IPS-18a (cell line): ENCODE measurements at regions not wholly inside any gene's neighbourhood (a gene's known extent, or its start where the extent isn't known, plus 50 kb on each side); places are given as distances from the start of the nearest gene placed in this dataset.

ENCODE experiments used
- H3K27ac ChIP-seq: one replicate; pipeline ENCODE4 v1.5.1; 2013; ENCODE audit warnings: low read length
- H3K27me3 ChIP-seq: one replicate; pipeline ENCODE4 v1.6.1; 2013; ENCODE audit warnings: mild to moderate bottlenecking, low read length; ENCODE audit not compliant: control insufficient read depth, insufficient read depth
- H3K36me3 ChIP-seq: one replicate; pipeline ENCODE4 v1.6.1; 2013; ENCODE audit warnings: low read depth, low read length; ENCODE audit not compliant: control insufficient read depth
- H3K4me1 ChIP-seq: one replicate; pipeline ENCODE4 v1.6.1; 2013; ENCODE audit warnings: low read depth, low read length; ENCODE audit not compliant: control insufficient read depth
- H3K4me3 ChIP-seq: one replicate; pipeline ENCODE4 v1.5.1; 2013; ENCODE audit warnings: low read length
- H3K9ac ChIP-seq: one replicate; pipeline ENCODE4 v1.6.1; 2013; ENCODE audit warnings: mild to moderate bottlenecking, low read length, moderate library complexity
- H3K9me3 ChIP-seq: one replicate; pipeline ENCODE4 v1.6.1; 2013; ENCODE audit warnings: low read depth, low read length; ENCODE audit not compliant: control insufficient read depth

DNA sequence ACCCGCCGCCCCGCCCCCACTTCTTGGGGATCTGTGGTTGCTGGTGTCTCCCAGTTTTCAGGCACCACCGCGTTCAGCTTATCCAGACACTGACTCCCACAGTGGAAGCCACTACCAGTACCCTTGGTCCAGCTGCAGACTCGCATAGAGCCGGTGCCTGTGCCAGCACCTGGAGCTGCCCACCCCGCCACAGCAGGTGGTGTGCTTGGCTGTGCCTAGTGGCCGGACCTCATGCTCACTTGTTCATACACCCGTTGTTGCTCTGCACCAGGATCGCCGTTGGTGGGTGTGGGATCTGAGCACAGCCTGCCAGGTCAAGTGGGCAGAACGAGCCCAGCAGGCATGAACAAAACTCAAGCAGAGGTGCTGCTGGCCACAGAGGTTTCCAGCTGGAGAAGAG lies 673.2 kb downstream of the RERGL start:
- H3K27ac ChIP-seq: no peak overlapping the region
- H3K27me3 ChIP-seq: no peaks in the 10 kb centered on the region
- H3K4me1 ChIP-seq: no peaks in the 10 kb centered on the region
- H3K4me3 ChIP-seq: no peak overlapping the region
- no peaks in the 10 kb centered on the region for H3K36me3 ChIP-seq
- no peaks in the 10 kb centered on the region for H3K9me3 ChIP-seq
- no peak overlapping the region for H3K9ac ChIP-seq

DNA sequence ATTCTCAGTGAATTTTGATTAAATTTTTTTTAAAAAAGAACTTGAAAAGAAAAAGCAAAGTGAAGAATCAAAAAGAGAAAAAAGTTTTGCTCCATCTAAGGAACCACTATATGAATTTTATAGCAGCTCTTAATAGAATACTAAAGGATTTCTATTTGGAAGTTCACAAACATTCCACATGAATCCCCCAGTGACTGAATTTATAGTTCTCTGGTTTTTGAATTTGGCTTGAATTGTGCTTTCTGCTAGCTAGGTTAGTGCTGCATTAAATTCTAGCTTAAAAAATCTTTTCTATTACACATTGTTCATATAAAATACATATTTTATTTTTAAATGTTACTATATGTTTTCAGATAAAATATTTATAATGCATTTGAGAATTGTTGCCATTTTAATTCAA lies 675.4 kb downstream of the RERGL start:
- H3K4me3 ChIP-seq: no peak overlapping the region
- H3K27me3 ChIP-seq: no peaks in the 10 kb centered on the region
- no peak overlapping the region for H3K9ac ChIP-seq
- no peaks in the 10 kb centered on the region for H3K36me3 ChIP-seq
- H3K27ac ChIP-seq: no peak overlapping the region
- no peaks in the 10 kb centered on the region for H3K4me1 ChIP-seq
- H3K9me3 ChIP-seq: no peaks in the 10 kb centered on the region

GRCh38 chr12:17411662-17412061 lies 678.3 kb downstream of the RERGL start:
- H3K36me3 ChIP-seq: no peaks in the 10 kb centered on the region
- H3K4me3 ChIP-seq: no peak overlapping the region
- H3K9ac ChIP-seq: no peak overlapping the region
- no peaks in the 10 kb centered on the region for H3K9me3 ChIP-seq
- H3K27ac ChIP-seq: no peak overlapping the region
- H3K4me1 ChIP-seq: no peaks in the 10 kb centered on the region
- no peaks in the 10 kb centered on the region for H3K27me3 ChIP-seq

GRCh38 chr12:17388679-17389078 lies 701.3 kb downstream of the RERGL start:
- Histone ChIP-seq H3K9ac (no peak overlapping the region), H3K9me3 (no peaks in the 10 kb centered on the region), H3K27me3 (no peaks in the 10 kb centered on the region), H3K27ac (no peak overlapping the region), H3K4me1 (no peaks in the 10 kb centered on the region), H3K4me3 (no peak overlapping the region), H3K36me3 (no peaks in the 10 kb centered on the region)

DNA sequence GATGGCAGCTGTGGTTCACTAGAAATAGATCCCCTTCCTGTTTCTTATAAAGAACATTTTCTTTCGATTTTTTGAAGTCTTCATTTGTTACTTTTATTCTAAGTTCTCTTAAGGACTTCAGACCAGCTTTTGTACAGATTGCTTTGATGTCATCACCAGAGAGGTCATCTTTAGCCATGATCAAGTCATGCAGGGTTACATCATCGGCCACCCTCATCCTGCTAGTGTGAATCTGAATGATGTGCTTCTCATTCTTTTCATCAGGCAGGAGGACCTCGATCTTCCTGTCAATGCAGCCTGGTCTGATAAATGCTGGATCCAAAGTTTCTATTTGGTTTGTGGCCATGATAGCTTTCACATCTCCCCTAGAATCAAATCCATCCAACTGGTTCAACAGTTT lies 706.7 kb downstream of the RERGL start:
- H3K9me3 ChIP-seq: no peaks in the 10 kb centered on the region
- no peaks in the 10 kb centered on the region for H3K27me3 ChIP-seq
- H3K4me3 ChIP-seq: no peak overlapping the region
- no peaks in the 10 kb centered on the region for H3K36me3 ChIP-seq
- H3K4me1 ChIP-seq: no peaks in the 10 kb centered on the region
- H3K9ac ChIP-seq: no peak overlapping the region
- H3K27ac ChIP-seq: no peak overlapping the region

DNA sequence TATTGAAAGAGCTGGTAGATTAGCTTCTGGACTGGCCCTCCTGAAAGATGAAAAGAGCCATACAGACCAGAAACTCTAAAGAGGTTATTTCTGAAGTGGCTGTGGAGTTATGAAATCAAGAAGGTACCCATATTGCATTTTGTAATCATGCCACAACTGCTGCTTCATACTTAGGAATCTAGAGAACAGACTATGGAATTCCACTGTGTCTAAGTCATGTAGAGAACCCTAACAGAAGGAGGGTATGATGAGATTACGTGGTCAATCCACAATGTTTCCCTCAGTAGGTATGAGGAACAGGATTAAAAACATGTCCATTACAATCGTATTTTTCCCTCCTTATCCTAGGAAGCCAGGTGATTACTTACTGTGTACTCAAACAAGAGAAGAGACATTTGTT lies 708.8 kb downstream of the RERGL start:
- H3K4me3 ChIP-seq: no peak overlapping the region
- H3K9ac ChIP-seq: no peak overlapping the region
- H3K27ac ChIP-seq: no peak overlapping the region
- no peaks in the 10 kb centered on the region for H3K36me3 ChIP-seq
- H3K4me1 ChIP-seq: no peaks in the 10 kb centered on the region
- H3K9me3 ChIP-seq: no peaks in the 10 kb centered on the region
- no peaks in the 10 kb centered on the region for H3K27me3 ChIP-seq

- Histone ChIP-seq H3K36me3 (no peaks in the 10 kb centered on the region), H3K9ac (no peak overlapping the region), H3K27ac (no peak overlapping the region)
Observed at GRCh38 chr12:17372508-17372907, 717.5 kb downstream of the RERGL start.

GRCh38 chr12:17371491-17372215 lies 718.3 kb downstream of the RERGL start:
- no peak overlapping the region for H3K9ac ChIP-seq
- H3K27me3 ChIP-seq: no peaks in the 10 kb centered on the region
- H3K36me3 ChIP-seq: no peaks in the 10 kb centered on the region
- H3K4me3 ChIP-seq: no peak overlapping the region
- no peak overlapping the region for H3K27ac ChIP-seq
- H3K9me3 ChIP-seq: no peaks in the 10 kb centered on the region
- no peaks in the 10 kb centered on the region for H3K4me1 ChIP-seq

More at GRCh38 chr12:17372508-17372907, 717.5 kb downstream of the RERGL start:
- Histone ChIP-seq H3K9me3 (no peaks in the 10 kb centered on the region), H3K4me1 (no peaks in the 10 kb centered on the region), H3K27me3 (no peaks in the 10 kb centered on the region), H3K4me3 (no peak overlapping the region)

DNA sequence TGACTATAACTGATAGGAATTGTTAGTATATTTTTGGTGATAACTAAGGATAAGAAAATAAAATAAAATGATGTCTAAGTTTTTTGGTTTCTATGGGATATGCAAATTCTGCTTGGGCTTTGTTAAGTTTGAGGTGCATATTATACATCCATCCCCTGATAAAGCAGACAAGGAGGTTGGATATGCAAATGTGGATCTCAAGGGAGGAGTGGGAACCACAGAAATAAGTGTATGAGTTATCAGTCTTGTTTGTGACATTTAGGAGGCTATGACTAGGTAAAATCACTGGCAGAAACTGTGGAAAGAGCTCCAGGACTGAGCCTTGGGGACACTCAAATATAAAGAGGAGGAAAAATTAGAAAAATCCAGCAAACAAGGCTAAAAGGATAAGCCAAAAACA lies 719.4 kb downstream of the RERGL start:
- no peak overlapping the region for H3K27ac ChIP-seq
- no peaks in the 10 kb centered on the region for H3K36me3 ChIP-seq
- no peaks in the 10 kb centered on the region for H3K9me3 ChIP-seq
- no peaks in the 10 kb centered on the region for H3K4me1 ChIP-seq
- H3K27me3 ChIP-seq: no peaks in the 10 kb centered on the region
- H3K9ac ChIP-seq: no peak overlapping the region
- no peak overlapping the region for H3K4me3 ChIP-seq

DNA sequence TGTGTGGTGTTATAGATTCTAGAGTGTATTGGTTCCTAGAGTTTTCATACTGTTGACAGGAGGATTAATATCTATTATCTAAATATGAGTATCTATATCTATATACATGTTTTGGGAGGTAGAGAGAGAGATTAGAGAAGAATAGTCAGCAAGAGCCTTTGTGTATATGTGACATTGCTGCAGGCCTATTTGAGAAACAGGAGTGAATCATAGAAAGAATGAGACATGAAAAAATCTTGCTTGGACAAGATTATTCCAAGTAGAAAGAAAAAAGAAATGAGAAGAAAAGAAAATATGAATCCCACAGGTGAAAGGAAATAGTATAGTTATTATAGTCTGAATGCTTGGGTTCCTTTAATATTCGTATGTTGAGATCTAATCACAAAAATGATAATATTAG lies 720.4 kb downstream of the RERGL start:
- Histone ChIP-seq H3K27ac (no peak overlapping the region), H3K9me3 (no peaks in the 10 kb centered on the region), H3K4me3 (no peak overlapping the region), H3K4me1 (no peaks in the 10 kb centered on the region), H3K9ac (no peak overlapping the region), H3K27me3 (no peaks in the 10 kb centered on the region), H3K36me3 (no peaks in the 10 kb centered on the region)

DNA sequence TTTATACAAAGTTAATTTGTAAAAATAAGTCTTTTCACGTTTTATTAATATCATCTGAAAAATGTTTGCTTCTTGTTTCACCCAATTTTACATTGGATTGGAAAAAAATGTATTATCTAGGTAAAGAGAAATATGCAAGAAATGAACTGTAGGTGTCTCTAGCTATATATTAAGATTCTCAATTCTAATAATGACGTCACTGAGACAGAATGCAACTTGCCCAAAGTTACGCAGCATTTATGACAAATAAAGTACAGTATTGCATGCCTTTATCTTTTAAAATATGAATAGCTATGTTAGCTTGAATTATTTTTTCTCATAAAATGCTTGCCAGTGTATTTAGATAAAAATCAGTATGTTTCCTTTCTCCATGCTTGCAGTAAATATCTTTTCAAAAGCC lies 728.8 kb downstream of the RERGL start:
- H3K4me1 ChIP-seq: peaks cover 23% of the 10 kb centered on the region
- H3K36me3 ChIP-seq: no peaks in the 10 kb centered on the region
- no peaks in the 10 kb centered on the region for H3K9me3 ChIP-seq
- no peak overlapping the region for H3K4me3 ChIP-seq
- no peak overlapping the region for H3K27ac ChIP-seq
- no peak overlapping the region for H3K9ac ChIP-seq
- no peaks in the 10 kb centered on the region for H3K27me3 ChIP-seq

DNA sequence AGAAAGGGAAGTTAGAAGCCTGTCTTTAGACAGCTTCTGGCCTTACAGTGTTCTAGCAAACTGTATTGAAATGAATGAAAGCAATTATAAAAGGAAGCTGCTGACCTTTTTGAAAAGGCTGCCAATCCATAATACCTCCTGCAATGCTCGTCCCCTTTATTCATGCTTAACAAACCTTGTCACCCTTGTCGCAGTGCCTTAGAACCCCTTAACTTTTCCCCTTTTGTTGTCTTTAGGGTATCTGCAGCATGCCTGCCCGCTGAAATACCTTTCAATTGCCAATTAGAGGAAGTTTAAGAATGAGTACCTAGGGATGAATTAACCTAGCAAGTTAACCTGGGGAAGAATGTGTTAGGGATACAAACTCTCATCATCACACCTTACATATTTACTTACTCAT lies 731.2 kb downstream of the RERGL start:
- H3K27me3 ChIP-seq: no peaks in the 10 kb centered on the region
- no peak overlapping the region for H3K4me3 ChIP-seq
- H3K9ac ChIP-seq: no peak overlapping the region
- H3K9me3 ChIP-seq: no peaks in the 10 kb centered on the region
- H3K36me3 ChIP-seq: no peaks in the 10 kb centered on the region
- H3K27ac ChIP-seq: no peak overlapping the region
- H3K4me1 ChIP-seq: peaks cover 23% of the 10 kb centered on the region
